HepG2 (cell line): ENCODE measurements at regions not wholly inside any gene's neighbourhood (a gene's known extent, or its start where the extent isn't known, plus 50 kb on each side); places are given as distances from the start of the nearest gene placed in this dataset.

ENCODE experiments used
- ATAC-seq: fragments of 200-7000 bp; cut with Tn5 transposase; 3 replicates; pipeline ENCODE4 v1.9.1; 2020; ENCODE audit warnings: mild to moderate bottlenecking, moderate library complexity
- BruUV-seq: library from RNA; stranded (reverse); fragments of 400-500 nt; replicated peaks from 2 replicates; lab custom pipeline; 2021; lab: Mats Ljungman, UMichigan
- CTCF ChIA-PET: fragments of 300-600 bp; formaldehyde crosslinking; extraction: SDS; loops from one replicate; lab custom pipeline; 2021; ENCODE audit warnings: low total read pairs, inconsistent platforms, low intra/inter-chr PET ratio; lab: Yijun Ruan, JAX
- POLR2A ChIA-PET: fragments of 350-600 bp; sonication (Branson Sonifier 250); formaldehyde crosslinking; loops from one replicate; lab custom pipeline; 2020; ENCODE audit warnings: antibody characterized with exemption, inconsistent platforms; lab: Yijun Ruan, JAX
- DNase-seq: peaks from one replicate; pipeline ENCODE4 v3.0.0-alpha.2; 2015; ENCODE audit warnings: low spot score
- FAIRE-seq: peaks from 3 replicates; lab custom pipeline; 2011; peaks lifted over from hg19 to GRCh38; lab: Jason Lieb, UNC
- H2AFZ ChIP-seq: one replicate; pipeline ENCODE4 v1.6.1; 2011; ENCODE audit warnings: low read length, inconsistent platforms
- H3K27ac ChIP-seq: fragments of 300-600 bp; 3 replicates; pipeline ENCODE4 v1.8.0; 2011; ENCODE audit warnings: mixed run types, mild to moderate bottlenecking, mixed read lengths, low read length, inconsistent platforms; ENCODE audit not compliant: insufficient read depth; ENCODE audit errors: extremely low read length
- H3K27me3 ChIP-seq, 2 experiments: fragments of 200-600 bp in 1 of 2; 2 replicates in 1 of 2; 3 replicates in 1 of 2; pipeline versions ENCODE4 v1.6.0 to v1.8.0; 2011; ENCODE audit warnings: low read length in 2 of 2, mild to moderate bottlenecking in 2 of 2, moderate library complexity in 2 of 2, inconsistent platforms in 1 of 2; ENCODE audit not compliant: insufficient read depth in 2 of 2, control insufficient read depth in 1 of 2
- H3K36me3 ChIP-seq, 2 experiments: fragments of 200-600 bp in 1 of 2; replicated peaks in 1 of 2; 2 replicates in 1 of 2; 3 replicates in 1 of 2; pipeline versions ENCODE4 v1.5.1 to v1.8.0; 2011; ENCODE audit warnings: low read length in 2 of 2, inconsistent platforms in 1 of 2; ENCODE audit not compliant: insufficient read depth in 2 of 2, control insufficient read depth in 1 of 2
- H3K4me1 ChIP-seq: 2 replicates; pipeline ENCODE4 v1.5.1; 2012; ENCODE audit warnings: low read length, inconsistent platforms; ENCODE audit not compliant: insufficient read depth
- H3K4me2 ChIP-seq: 2 replicates; pipeline ENCODE4 v1.6.0; 2011; ENCODE audit warnings: low read depth, low read length, inconsistent platforms
- H3K4me3 ChIP-seq, 3 experiments: fragments of 200-600 bp in 1 of 3; sonication (generic), shearing (Covaris generic) in 1 of 3; replicated peaks in 1 of 3; 2 replicates each; pipeline ENCODE4 v1.5.1; 2011 to 2016; ENCODE audit warnings: low read length in 3 of 3, inconsistent platforms in 2 of 3, low read depth in 2 of 3, mild to moderate bottlenecking in 2 of 3, control low read depth in 1 of 3, mixed read lengths in 1 of 3; ENCODE audit not compliant: insufficient read depth in 1 of 3
- H3K79me2 ChIP-seq: one replicate; pipeline ENCODE4 v1.6.1; 2011; ENCODE audit warnings: low read length, inconsistent platforms; ENCODE audit not compliant: insufficient read depth
- H3K9ac ChIP-seq: 2 replicates; pipeline ENCODE4 v1.6.0; 2011; ENCODE audit warnings: mild to moderate bottlenecking, low read depth, low read length, inconsistent platforms; ENCODE audit not compliant: insufficient read depth
- H3K9me3 ChIP-seq: 2 replicates; pipeline ENCODE4 v1.5.1; 2012; ENCODE audit warnings: mild to moderate bottlenecking, low read length
- H4K20me1 ChIP-seq: 2 replicates; pipeline ENCODE4 v1.6.0; 2011; ENCODE audit warnings: inconsistent platforms, mild to moderate bottlenecking, low read length, moderate library complexity; ENCODE audit not compliant: insufficient read depth
- CENPBD1 ChIP-seq: sonication (generic); formaldehyde crosslinking; IDR thresholded peaks from 2 replicates; pipeline ENCODE4 v1.8.0; 2022; ENCODE audit warnings: missing genetic modification reagents, low read depth, mild to moderate bottlenecking, borderline replicate concordance
- CREB3 ChIP-seq: sonication (generic); formaldehyde crosslinking; IDR thresholded peaks from 2 replicates; pipeline ENCODE4 v1.5.0; 2020; ENCODE audit warnings: missing genetic modification reagents
- MEF2D ChIP-seq: sonication (generic); formaldehyde crosslinking; IDR thresholded peaks from 2 replicates; pipeline ENCODE4 v1.5.1; 2020; ENCODE audit warnings: mild to moderate bottlenecking, missing genetic modification reagents
- POLR2A ChIP-seq, 2 experiments: IDR thresholded peaks; 2 replicates each; pipeline ENCODE4 v1.6.1; 2011; ENCODE audit warnings: low read depth in 2 of 2, low read length in 2 of 2, mild to moderate bottlenecking in 1 of 2, moderate library complexity in 1 of 2; ENCODE audit not compliant: insufficient read depth in 1 of 2
- SP4 ChIP-seq: sonication (generic); formaldehyde crosslinking; IDR thresholded peaks from 2 replicates; pipeline ENCODE4 v1.8.1; 2023; ENCODE audit warnings: mild to moderate bottlenecking, missing genetic modification reagents
- ZBTB42 ChIP-seq: sonication (generic); formaldehyde crosslinking; IDR thresholded peaks from 2 replicates; pipeline ENCODE4 v1.5.0; 2020; ENCODE audit warnings: mild to moderate bottlenecking, missing genetic modification reagents
- ZFP62 ChIP-seq: sonication (generic); formaldehyde crosslinking; IDR thresholded peaks from 2 replicates; pipeline ENCODE4 v1.4.0; 2020; ENCODE audit warnings: missing genetic modification reagents
- ZNF432 ChIP-seq: sonication (generic); formaldehyde crosslinking; IDR thresholded peaks from 2 replicates; pipeline ENCODE4 v1.5.0; 2020; ENCODE audit warnings: missing genetic modification reagents, mild to moderate bottlenecking, borderline replicate concordance
- ZNF567 ChIP-seq: sonication (generic); formaldehyde crosslinking; IDR thresholded peaks from 2 replicates; pipeline ENCODE4 v1.8.1; 2023; ENCODE audit warnings: mild to moderate bottlenecking, missing genetic modification reagents, borderline replicate concordance
- ZNF709 ChIP-seq: sonication (generic); formaldehyde crosslinking; IDR thresholded peaks from 2 replicates; pipeline ENCODE4 v1.5.0; 2020; ENCODE audit warnings: mild to moderate bottlenecking, missing genetic modification reagents
- ZNF768 ChIP-seq: sonication (generic); formaldehyde crosslinking; IDR thresholded peaks from 2 replicates; pipeline ENCODE4 v1.4.0; 2020; ENCODE audit warnings: missing genetic modification reagents
- ZZZ3 ChIP-seq: sonication (generic); formaldehyde crosslinking; IDR thresholded peaks from 2 replicates; pipeline ENCODE4 v1.4.0; 2020; ENCODE audit warnings: missing genetic modification reagents, mild to moderate bottlenecking, borderline replicate concordance
- WGBS: methylation state at CpG from one replicate; pipeline ENCODE4 v1.1.6; 2017; ENCODE audit warnings: low lambda C conversion rate; 5-methylcytosine and 5-hydroxymethylcytosine counted together
- in situ Hi-C: cut with HindIII; loops from 2 replicates; pipeline ENCODE4 v1.10.0; 2017; ENCODE audit warnings: low pct_unique_long_range_greater_than_20kb; ENCODE audit not compliant: extremely low pct_ligation_motif_present
- intact Hi-C: fragments of 100-400 bp; cut with micrococcal nuclease; formaldehyde crosslinking; loops from one replicate; pipeline ENCODE4 v1.10.0; 2022; ENCODE audit not compliant: unreplicated experiment
- TF ChIP-seq, protein P1 (sequence below): sonication (generic); formaldehyde crosslinking; IDR thresholded peaks from 2 replicates; pipeline ENCODE4 v1.4.0; 2020; ENCODE audit warnings: mild to moderate bottlenecking, missing genetic modification reagents
- TF ChIP-seq, protein P2 (sequence below): sonication (generic); formaldehyde crosslinking; IDR thresholded peaks from 2 replicates; pipeline ENCODE4 v1.4.0; 2020; ENCODE audit warnings: missing genetic modification reagents, borderline replicate concordance

- no peak for TF ChIP-seq ZFP62 (CRISPR knock-in tag)
Measured at GRCh38 chrX:130482871-130483270, 81.1 kb downstream of the RBMX2 start (continued).

DNA sequence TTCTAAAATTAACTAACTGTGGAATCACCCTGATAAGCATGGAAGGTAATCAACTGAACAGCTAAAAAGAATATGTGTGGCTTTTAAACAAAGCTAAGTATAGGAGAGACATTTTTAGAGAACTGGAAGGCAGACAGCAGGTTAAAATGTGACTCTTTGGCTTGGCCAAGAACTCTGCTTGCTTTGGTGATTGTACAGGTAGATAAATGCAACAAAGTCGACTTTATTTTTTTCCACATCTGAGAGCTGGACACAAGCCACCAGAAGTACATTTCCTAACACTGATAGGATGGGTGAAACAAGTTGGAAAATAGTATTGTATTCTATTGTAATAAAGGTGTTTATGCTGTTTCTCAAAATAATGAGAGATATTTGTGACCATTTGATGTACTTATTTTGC is 84.1 kb downstream of the RBMX2 start:
- no TSS peak for BruUV-seq
- intact Hi-C loops (no loop called here), in situ Hi-C loops (no loop called here)
- no peak overlapping the region for H2AFZ ChIP-seq
- no peak overlapping the region for H3K4me3 ChIP-seq
- whole genome bisulfite sequencing = 0% methylated on average over 1 of the region's 1 CpG
- no peaks in the 10 kb centered on the region for H4K20me1 ChIP-seq
- ATAC-seq = no peak
- DNase-seq = no peak
- CTCF ChIA-PET = no interaction called here
- no peak overlapping the region for H3K27ac ChIP-seq
- no peak overlapping the region for H3K4me2 ChIP-seq
- no peak overlapping the region for H3K9ac ChIP-seq
- POLR2A ChIA-PET = no interaction called here
- H3K4me1 ChIP-seq = no peaks in the 10 kb centered on the region
- H3K27me3 ChIP-seq = no peaks in the 10 kb centered on the region
- H3K9me3 ChIP-seq = no peaks in the 10 kb centered on the region
- H3K36me3 ChIP-seq = no peaks in the 10 kb centered on the region
- no peak for FAIRE-seq
- no peaks in the 10 kb centered on the region for H3K79me2 ChIP-seq
- TF ChIP-seq ZNF432 (CRISPR knock-in tag) = no peak
- no peak for TF ChIP-seq ZNF768 (CRISPR knock-in tag)
- no peak for TF ChIP-seq ZNF709 (CRISPR knock-in tag)
- TF ChIP-seq POLR2A (IDR thresholded peaks at IDR 0.05; ENCODE audit: insufficient read depth in 1 of 2, low read depth in 2 of 2, low read length in 2 of 2) = no peak
- no peak for TF ChIP-seq CREB3 (CRISPR knock-in tag)
- no peak for TF ChIP-seq ZBTB42 (CRISPR knock-in tag)
- TF ChIP-seq MEF2D (CRISPR knock-in tag) = no peak
- TF ChIP-seq ZNF567 = no peak
- TF ChIP-seq, protein P1, sequence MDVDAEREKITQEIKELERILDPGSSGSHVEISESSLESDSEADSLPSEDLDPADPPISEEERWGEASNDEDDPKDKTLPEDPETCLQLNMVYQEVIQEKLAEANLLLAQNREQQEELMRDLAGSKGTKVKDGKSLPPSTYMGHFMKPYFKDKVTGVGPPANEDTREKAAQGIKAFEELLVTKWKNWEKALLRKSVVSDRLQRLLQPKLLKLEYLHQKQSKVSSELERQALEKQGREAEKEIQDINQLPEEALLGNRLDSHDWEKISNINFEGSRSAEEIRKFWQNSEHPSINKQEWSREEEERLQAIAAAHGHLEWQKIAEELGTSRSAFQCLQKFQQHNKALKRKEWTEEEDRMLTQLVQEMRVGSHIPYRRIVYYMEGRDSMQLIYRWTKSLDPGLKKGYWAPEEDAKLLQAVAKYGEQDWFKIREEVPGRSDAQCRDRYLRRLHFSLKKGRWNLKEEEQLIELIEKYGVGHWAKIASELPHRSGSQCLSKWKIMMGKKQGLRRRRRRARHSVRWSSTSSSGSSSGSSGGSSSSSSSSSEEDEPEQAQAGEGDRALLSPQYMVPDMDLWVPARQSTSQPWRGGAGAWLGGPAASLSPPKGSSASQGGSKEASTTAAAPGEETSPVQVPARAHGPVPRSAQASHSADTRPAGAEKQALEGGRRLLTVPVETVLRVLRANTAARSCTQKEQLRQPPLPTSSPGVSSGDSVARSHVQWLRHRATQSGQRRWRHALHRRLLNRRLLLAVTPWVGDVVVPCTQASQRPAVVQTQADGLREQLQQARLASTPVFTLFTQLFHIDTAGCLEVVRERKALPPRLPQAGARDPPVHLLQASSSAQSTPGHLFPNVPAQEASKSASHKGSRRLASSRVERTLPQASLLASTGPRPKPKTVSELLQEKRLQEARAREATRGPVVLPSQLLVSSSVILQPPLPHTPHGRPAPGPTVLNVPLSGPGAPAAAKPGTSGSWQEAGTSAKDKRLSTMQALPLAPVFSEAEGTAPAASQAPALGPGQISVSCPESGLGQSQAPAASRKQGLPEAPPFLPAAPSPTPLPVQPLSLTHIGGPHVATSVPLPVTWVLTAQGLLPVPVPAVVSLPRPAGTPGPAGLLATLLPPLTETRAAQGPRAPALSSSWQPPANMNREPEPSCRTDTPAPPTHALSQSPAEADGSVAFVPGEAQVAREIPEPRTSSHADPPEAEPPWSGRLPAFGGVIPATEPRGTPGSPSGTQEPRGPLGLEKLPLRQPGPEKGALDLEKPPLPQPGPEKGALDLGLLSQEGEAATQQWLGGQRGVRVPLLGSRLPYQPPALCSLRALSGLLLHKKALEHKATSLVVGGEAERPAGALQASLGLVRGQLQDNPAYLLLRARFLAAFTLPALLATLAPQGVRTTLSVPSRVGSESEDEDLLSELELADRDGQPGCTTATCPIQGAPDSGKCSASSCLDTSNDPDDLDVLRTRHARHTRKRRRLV (CRISPR knock-in tag) = no peak
- TF ChIP-seq SP4 (CRISPR knock-in tag) = no peak
- no peak for TF ChIP-seq ZZZ3 (CRISPR knock-in tag)
- TF ChIP-seq, protein P2, sequence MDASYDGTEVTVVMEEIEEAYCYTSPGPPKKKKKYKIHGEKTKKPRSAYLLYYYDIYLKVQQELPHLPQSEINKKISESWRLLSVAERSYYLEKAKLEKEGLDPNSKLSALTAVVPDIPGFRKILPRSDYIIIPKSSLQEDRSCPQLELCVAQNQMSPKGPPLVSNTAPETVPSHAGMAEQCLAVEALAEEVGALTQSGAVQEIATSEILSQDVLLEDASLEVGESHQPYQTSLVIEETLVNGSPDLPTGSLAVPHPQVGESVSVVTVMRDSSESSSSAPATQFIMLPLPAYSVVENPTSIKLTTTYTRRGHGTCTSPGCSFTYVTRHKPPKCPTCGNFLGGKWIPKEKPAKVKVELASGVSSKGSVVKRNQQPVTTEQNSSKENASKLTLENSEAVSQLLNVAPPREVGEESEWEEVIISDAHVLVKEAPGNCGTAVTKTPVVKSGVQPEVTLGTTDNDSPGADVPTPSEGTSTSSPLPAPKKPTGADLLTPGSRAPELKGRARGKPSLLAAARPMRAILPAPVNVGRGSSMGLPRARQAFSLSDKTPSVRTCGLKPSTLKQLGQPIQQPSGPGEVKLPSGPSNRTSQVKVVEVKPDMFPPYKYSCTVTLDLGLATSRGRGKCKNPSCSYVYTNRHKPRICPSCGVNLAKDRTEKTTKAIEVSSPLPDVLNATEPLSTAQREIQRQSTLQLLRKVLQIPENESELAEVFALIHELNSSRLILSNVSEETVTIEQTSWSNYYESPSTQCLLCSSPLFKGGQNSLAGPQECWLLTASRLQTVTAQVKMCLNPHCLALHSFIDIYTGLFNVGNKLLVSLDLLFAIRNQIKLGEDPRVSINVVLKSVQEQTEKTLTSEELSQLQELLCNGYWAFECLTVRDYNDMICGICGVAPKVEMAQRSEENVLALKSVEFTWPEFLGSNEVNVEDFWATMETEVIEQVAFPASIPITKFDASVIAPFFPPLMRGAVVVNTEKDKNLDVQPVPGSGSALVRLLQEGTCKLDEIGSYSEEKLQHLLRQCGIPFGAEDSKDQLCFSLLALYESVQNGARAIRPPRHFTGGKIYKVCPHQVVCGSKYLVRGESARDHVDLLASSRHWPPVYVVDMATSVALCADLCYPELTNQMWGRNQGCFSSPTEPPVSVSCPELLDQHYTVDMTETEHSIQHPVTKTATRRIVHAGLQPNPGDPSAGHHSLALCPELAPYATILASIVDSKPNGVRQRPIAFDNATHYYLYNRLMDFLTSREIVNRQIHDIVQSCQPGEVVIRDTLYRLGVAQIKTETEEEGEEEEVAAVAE = no peak
- no peak for TF ChIP-seq CENPBD1 (CRISPR knock-in tag)
